ENCODE measurements at regions not wholly inside any gene's neighbourhood (a gene's known extent, or its start where the extent isn't known, plus 50 kb on each side); places are given as distances from the start of the nearest gene placed in this dataset.

- H3K27me3 Mint-ChIP-seq (ENCODE audit: low read depth): peaks cover 2% of the 10 kb centered on the region
- no peak for TF ChIP-seq CTCF (IDR thresholded peaks at IDR 0.05)
- no peaks in the 10 kb centered on the region for H3K36me3 Mint-ChIP-seq (ENCODE audit: low read depth)
- no peaks in the 10 kb centered on the region for H3K9me3 Mint-ChIP-seq (ENCODE audit: low read depth)
- H3K4me1 Mint-ChIP-seq (ENCODE audit: low read depth): no peaks in the 10 kb centered on the region
- no peak for DNase-seq (ENCODE audit: low spot score)
- no peak overlapping the region for H3K27ac Mint-ChIP-seq (ENCODE audit: unreplicated experiment)
- no peak overlapping the region for H3K4me3 Mint-ChIP-seq (ENCODE audit: unreplicated experiment)
Measured at GRCh38 chr3:76566904-76567303, 473.0 kb upstream of the ROBO2 start.

- Mint-ChIP-seq H3K36me3 (ENCODE audit: low read depth) (no peaks in the 10 kb centered on the region), H3K27ac (ENCODE audit: unreplicated experiment) (no peak overlapping the region), H3K4me1 (ENCODE audit: low read depth) (no peaks in the 10 kb centered on the region), H3K4me3 (ENCODE audit: unreplicated experiment) (no peak overlapping the region), H3K27me3 (ENCODE audit: low read depth) (peaks cover 9% of the 10 kb centered on the region), H3K9me3 (ENCODE audit: low read depth) (no peaks in the 10 kb centered on the region)
- no peak for DNase-seq (ENCODE audit: low spot score)
- peak; percentile 96 for TF ChIP-seq CTCF (IDR thresholded peaks at IDR 0.05)
Measured at GRCh38 chr3:76570436-76571057, 469.4 kb upstream of the ROBO2 start.

GRCh38 chr3:76576201-76576600, 463.7 kb upstream of the ROBO2 start:
- TF ChIP-seq CTCF (IDR thresholded peaks at IDR 0.05): no peak
- Mint-ChIP-seq H3K9me3 (ENCODE audit: low read depth) (no peaks in the 10 kb centered on the region), H3K27me3 (ENCODE audit: low read depth) (peaks cover 12% of the 10 kb centered on the region), H3K4me3 (ENCODE audit: unreplicated experiment) (no peak overlapping the region), H3K36me3 (ENCODE audit: low read depth) (no peaks in the 10 kb centered on the region), H3K27ac (ENCODE audit: unreplicated experiment) (no peak overlapping the region), H3K4me1 (ENCODE audit: low read depth) (no peaks in the 10 kb centered on the region)
- no peak for DNase-seq (ENCODE audit: low spot score)

GRCh38 chr3:76582098-76582497, 457.8 kb upstream of the ROBO2 start:
- H3K9me3 Mint-ChIP-seq (ENCODE audit: low read depth): no peaks in the 10 kb centered on the region
- H3K27me3 Mint-ChIP-seq (ENCODE audit: low read depth): peaks cover 4% of the 10 kb centered on the region
- no peaks in the 10 kb centered on the region for H3K36me3 Mint-ChIP-seq (ENCODE audit: low read depth)
- no peak for TF ChIP-seq CTCF (IDR thresholded peaks at IDR 0.05)
- no peaks in the 10 kb centered on the region for H3K4me1 Mint-ChIP-seq (ENCODE audit: low read depth)
- DNase-seq (ENCODE audit: low spot score): no peak
- H3K4me3 Mint-ChIP-seq (ENCODE audit: unreplicated experiment): no peak overlapping the region
- H3K27ac Mint-ChIP-seq (ENCODE audit: unreplicated experiment): no peak overlapping the region

- Mint-ChIP-seq H3K4me3 (ENCODE audit: unreplicated experiment) (no peak overlapping the region), H3K36me3 (ENCODE audit: low read depth) (no peaks in the 10 kb centered on the region), H3K27ac (ENCODE audit: unreplicated experiment) (no peak overlapping the region), H3K4me1 (ENCODE audit: low read depth) (no peaks in the 10 kb centered on the region), H3K27me3 (ENCODE audit: low read depth) (peaks cover 10% of the 10 kb centered on the region), H3K9me3 (ENCODE audit: low read depth) (no peaks in the 10 kb centered on the region)
- no peak for TF ChIP-seq CTCF (IDR thresholded peaks at IDR 0.05)
- no peak for DNase-seq (ENCODE audit: low spot score)
Measured at GRCh38 chr3:76582632-76583378, 457.1 kb upstream of the ROBO2 start.

Data from chondrocyte (in vitro differentiated cells).